Stimulated activated CD4-positive, alpha-beta T cell treated with anti-CD3 and anti-CD28 coated beads, TNF-alpha, amount 100 ng/mL, for 24 hours (primary cell): ENCODE measurements at regions not wholly inside any gene's neighbourhood (a gene's known extent, or its start where the extent isn't known, plus 50 kb on each side); places are given as distances from the start of the nearest gene placed in this dataset.

Experiments used
- DNase-seq, 3 experiments: peaks; one replicate each; pipeline ENCODE4 v3.0.0-alpha.2; 2020; ENCODE audit warnings: low read depth in 3 of 3

- no peak for DNase-seq
These were observed 84.2 kb upstream of the S1PR1 start for GRCh38 chr1:101152633-101153032.

DNA sequence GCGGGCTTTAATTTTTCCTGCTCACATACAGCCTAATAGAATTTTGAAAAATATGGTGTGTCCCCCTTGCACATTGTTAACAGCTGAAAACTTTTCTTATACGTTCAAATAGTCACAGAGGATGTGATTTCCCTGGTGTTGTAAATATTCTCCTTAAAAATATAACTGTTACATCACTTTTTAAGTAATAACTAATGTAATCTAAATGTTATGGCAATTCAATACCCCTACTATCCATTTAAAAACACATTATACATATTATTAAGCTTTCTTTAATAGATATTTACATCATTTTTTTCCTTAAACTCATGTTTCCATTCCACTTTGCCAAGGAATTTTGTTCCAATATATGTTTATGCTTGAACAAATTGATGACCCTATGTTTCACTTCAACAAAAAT, 85.5 kb upstream of the S1PR1 start:
- DNase-seq = no peak

DNA sequence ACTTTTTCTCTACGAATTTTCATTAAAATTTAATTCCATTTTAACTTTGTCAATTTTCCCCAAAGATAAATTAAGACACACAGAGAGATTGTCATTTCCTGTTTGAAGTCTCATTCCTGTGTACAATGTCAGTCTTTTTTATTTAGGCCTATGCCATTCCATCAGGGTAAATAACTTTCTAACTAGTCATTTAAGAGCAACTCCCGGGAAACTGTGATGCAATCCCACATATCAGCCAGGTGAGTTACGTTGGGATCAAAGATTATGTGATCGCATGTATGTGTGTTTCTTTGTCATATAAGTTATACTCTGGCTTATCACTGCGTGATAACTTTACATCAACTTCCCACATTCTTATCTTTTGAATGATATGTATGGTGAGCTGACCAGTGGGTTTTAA, 86.1 kb upstream of the S1PR1 start:
- no peak for DNase-seq

DNA sequence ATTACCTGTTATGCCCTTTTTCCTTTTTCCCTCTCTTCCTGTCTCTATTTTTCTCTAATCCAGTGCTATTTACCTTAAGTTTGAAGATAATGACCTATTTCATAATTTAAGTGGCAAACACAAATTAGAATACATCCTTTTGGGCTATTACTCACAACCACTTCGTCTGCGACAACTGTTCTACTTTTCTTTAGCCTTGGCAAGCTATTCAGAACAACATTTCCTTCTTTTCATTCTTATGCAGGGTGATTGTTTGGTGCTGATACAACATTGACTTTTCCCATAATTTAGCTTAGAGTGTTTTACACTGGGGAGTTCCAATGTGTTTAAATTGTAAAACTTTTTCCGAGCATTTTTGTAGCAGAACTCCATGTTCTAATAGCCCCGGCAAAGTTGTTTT, 86.6 kb upstream of the S1PR1 start:
- no peak for DNase-seq

- no peak for DNase-seq
These were observed 87.8 kb upstream of the S1PR1 start for GRCh38 chr1:101148980-101149379.

DNA sequence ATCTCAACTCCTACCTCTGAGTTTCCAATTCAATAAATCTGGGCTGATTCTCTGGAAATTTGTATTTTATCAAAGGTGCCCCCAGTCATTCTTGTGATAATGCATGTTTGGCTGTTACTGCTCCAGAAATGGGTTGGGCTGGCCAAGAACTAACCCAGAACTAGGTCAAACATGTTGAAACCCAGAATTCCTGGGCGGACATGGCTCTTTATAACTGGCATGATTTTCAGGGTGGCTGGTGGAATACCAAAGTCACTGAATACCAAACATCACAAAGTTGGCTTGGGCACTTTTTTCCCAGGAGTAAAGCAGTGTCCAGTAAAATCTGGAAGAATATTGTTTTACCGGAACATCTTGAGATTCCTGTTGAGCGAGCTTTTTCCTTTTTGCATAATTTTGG, 89.4 kb upstream of the S1PR1 start:
- no peak for DNase-seq

DNA sequence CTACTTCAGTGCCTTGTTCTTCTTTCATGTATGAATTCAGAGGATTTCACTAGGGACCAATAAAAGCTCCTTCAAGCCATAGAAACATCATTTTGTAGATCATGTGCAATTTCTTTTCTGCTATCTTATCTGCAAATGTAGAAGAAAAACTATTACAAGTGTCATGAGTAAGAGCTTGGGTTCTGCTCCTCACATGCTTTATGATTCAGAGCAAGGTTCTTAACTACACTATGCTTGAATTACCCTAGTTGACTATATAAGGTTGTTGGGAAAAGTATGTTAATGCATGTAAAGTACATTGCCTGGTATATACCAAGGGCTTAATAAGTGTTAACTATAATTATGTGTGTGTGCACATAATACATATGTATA, 91.4 kb upstream of the S1PR1 start:
- no peak for DNase-seq

- DNase-seq = no peak
These were observed 92.0 kb upstream of the S1PR1 start for GRCh38 chr1:101144671-101145448.

DNA sequence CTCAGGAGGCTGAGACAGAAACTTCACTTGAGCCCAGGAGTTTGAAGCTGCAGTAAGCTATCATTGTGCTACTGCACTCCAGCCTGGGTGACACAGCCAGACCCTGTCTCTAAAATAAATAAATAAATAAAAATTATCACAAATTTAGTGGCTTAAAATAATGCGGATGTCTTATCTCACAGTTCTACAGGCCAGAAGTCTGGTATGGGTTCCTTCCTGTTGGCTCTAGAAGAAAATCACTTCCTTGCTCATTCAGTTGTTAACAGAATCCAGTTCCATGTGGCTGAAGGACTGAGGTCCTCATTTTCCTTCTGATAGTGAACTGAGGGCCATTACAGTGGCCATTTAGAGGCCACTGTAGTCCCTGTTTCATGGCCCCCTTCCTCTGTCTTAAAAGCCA, 94.6 kb upstream of the S1PR1 start:
- DNase-seq = no peak

DNA sequence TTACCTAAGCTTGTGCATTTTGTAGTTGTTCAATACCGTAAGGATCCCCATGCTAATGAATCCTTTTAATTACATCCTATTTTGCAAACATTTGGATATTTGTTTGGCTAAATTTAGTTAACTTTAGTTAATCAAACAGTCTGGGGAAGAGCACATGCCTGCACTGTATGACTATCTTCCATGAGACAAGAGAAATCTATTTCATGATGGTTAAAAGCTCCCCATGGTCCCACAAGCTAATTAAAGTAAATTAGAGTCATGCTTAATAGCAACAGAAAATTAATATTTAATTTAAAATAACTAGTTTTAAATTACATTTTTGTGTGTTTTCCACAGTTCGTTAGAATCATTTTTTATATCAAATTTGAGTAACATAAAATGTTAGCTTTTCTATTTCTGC, 95.4 kb upstream of the S1PR1 start:
- no peak for DNase-seq

GRCh38 chr1:101139821-101140718, 96.7 kb upstream of the S1PR1 start:
- DNase-seq = no peak

DNA sequence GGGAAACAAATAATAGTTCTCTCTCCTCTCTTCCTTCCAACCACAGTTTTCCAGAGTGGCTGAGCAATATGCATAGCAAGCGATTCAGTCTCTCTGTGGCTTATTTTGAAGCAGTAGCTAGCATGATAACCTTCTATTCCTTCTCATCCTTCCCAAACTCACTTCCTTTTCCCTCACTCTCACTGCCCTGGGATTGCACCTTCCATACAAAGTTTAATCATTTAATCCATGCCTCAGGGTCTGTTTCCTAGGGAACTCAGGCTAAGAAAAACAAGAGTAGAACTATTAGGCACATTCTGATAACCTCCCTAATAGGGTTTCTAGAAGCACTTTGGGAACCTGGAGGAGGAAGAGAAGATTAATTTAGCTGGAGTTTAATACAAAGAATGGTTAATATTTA, 97.7 kb upstream of the S1PR1 start:
- no peak for DNase-seq

DNA sequence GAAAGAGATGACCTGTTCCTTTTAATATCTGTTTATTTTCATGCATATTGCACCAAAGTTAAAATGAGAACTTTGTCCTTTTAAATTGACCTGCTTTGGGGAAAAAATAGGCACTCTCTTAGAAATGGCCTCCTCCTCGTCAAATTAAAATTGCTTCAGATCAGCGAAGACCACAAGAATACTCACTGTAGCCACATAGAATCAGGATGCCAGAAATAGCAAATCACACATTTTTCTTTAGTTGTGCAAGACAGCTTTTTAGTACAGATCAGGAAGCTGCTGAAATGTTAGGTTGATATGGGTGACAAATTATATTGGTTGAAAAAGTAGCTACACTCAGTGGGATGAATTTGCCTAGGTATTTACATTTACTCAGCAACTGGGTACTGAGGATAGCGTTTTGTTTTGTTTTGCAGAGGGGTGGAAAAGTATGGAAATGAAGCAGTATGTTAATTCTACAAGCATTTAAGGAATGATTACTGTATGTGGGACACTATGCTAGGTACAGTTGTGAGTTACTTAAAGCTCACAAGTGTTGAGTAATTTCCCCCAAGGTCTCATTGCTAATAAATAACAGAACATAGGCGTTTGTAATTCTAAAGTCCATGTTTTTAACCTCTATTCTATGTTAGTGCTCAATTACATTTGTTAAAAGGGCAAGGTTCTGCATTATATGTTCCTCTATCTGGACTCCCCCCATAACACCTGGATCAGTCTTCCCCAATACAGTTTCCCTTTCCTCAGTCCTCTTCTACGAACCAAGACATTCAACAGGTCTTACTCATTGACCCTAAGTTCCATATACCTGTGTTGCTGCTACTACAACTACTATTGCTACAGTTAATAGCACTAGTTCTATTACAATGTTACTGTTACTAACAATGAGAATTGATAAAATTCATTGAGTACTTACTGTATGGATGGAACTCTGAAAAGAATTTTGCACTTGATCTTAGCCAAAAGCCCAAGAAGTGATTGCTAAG, 99.4 kb upstream of the S1PR1 start:
- DNase-seq = no peak

DNA sequence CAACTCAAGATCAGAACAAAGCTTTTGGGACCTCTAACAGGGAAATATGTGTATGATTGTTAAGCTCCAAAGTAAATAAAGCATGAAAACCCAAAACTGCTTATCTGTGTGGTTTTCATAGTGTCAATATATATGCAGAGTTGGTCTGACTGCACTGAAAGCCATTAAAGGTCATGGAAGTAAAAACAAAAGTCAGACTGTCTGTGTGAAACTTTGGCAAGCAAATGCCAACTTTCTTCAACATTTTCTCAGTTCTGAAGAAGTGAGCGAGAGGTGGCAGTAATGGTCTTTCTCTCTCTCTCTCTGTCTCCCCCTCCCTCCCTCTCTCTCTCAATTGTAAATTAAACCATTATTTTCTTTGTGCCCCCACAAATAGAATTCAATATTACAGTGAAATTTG, 100.1 kb upstream of the S1PR1 start:
- DNase-seq = no peak

GRCh38 chr1:101136271-101136670, 100.5 kb upstream of the S1PR1 start:
- no peak for DNase-seq

DNA sequence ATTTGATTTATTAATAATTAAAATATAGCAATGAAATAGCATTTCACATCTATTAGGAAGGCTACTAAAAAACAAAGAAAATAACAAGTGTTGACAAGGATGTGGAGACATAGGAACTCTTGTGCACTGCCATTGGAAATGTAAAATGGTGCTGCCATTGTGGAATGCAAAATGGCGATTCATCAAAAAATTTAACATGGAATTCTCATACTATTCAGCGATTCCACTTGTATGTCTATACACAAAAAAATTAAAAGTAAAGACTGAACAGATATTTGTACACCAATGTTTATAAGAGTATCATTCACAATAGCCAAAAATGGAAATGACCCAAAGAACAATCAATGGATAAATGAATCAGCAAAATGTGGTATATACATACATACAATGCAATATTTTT, 101.3 kb upstream of the S1PR1 start:
- DNase-seq = no peak

- no peak for DNase-seq
These were observed 105.5 kb upstream of the S1PR1 start for GRCh38 chr1:101131239-101131843.

GRCh38 chr1:101130673-101131072, 105.1 kb upstream of the DPH5 start:
- no peak for DNase-seq

GRCh38 chr1:101128846-101129245, 103.3 kb upstream of the DPH5 start:
- no peak for DNase-seq

DNA sequence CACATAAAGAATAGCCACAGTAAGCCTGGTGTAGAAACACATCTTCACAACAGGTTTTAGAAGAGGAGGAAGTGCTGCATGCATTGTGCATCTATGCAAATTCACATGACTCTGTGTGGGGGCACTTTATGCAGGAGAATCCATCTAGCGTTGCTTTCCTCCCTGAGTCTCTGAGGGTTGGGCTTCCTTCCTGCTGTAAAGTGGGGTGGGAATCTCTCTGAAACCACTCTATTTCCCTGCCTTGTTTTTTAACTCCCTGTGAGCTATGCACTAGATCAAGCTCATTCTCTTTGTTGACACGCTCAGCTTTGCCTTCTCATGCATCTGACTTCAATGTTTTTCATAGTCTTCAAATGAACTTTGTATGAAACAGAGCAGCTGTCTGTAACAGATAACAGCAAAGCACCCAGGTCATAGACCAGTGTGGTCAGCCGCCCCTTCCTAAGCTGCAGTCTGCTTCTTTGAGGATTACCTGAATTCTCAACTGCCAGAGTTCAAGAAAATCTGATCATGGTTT, 102.7 kb upstream of the DPH5 start:
- no peak for DNase-seq

GRCh38 chr1:101124405-101124804, 98.8 kb upstream of the DPH5 start:
- no peak for DNase-seq
